Mucosa of descending colon (tissue), 3 donors: ENCODE measurements at regions not wholly inside any gene's neighbourhood (a gene's known extent, or its start where the extent isn't known, plus 50 kb on each side); places are given as distances from the start of the nearest gene placed in this dataset.

Source experiments
- ATAC-seq: fragments of 200-7000 bp; cut with Tn5 transposase; one replicate; pipeline ENCODE4 v1.9.1; 2020; ENCODE audit warnings: mild to moderate bottlenecking, moderate library complexity
- DNase-seq, 3 donors: peaks; one replicate each; pipeline ENCODE4 v3.0.0-alpha.2; 2020
- H3K36me3 ChIP-seq: fragments of 200-600 bp; one replicate; pipeline ENCODE4 v1.8.0; 2021; ENCODE audit warnings: low read depth, mild to moderate bottlenecking
- H3K4me1 ChIP-seq: fragments of 200-600 bp; one replicate; pipeline ENCODE4 v1.8.0; 2021; ENCODE audit warnings: low read depth, mild to moderate bottlenecking
- H3K4me3 ChIP-seq: fragments of 200-600 bp; one replicate; pipeline ENCODE4 v1.8.0; 2021; ENCODE audit warnings: mild to moderate bottlenecking
- H3K9me3 ChIP-seq: fragments of 200-600 bp; one replicate; pipeline ENCODE4 v1.8.0; 2021; ENCODE audit warnings: mild to moderate bottlenecking
- intact Hi-C, 2 donors: fragments of 100-400 bp; cut with DNase I in 1 of 2; cut with micrococcal nuclease in 1 of 2; formaldehyde crosslinking; loops; one replicate each; pipeline versions ENCODE4 v1.11.0 to v1.11.1; 2022; cut with DNase I, micrococcal nuclease
- TF ChIP-seq, protein P1 (sequence below): fragments of 200-600 bp; IDR thresholded peaks from one replicate; pipeline ENCODE4 v1.8.0; 2022; ENCODE audit warnings: antibody characterized with exemption, mild to moderate bottlenecking
- donor health status: DM: no; HTN: no; CAD: no; lungs with moderate emphysema.
- donor health status: DM: no; HTN: no; CAD: no.
- donor health status: DM: no; HTN: yes; CAD: no.

DNA sequence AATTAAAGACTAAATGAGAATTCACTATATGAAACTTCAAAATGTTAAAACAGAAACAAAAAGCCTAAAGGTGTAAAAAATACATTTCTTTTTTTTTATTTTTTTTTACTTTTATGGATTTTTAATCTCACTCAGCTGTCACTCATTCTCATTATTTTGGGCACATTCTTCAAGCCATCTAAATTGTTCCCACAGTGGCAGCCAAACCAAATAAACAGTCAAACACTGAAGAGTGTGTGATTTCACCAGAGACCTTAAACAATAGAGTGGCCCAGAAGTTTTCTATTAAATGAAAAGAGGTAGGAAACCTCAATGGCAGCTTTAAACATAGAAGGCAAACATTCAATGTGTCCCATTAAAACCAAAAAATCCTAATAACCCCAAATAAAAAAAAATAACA lies 616.1 kb downstream of the OTOL1 start:
- DNase-seq = no peak
- Histone ChIP-seq H3K9me3 (no peaks in the 10 kb centered on the region), H3K4me3 (no peak overlapping the region), H3K36me3 (no peaks in the 10 kb centered on the region), H3K4me1 (no peaks in the 10 kb centered on the region)
- no peak for ATAC-seq
- TF ChIP-seq, protein P1, sequence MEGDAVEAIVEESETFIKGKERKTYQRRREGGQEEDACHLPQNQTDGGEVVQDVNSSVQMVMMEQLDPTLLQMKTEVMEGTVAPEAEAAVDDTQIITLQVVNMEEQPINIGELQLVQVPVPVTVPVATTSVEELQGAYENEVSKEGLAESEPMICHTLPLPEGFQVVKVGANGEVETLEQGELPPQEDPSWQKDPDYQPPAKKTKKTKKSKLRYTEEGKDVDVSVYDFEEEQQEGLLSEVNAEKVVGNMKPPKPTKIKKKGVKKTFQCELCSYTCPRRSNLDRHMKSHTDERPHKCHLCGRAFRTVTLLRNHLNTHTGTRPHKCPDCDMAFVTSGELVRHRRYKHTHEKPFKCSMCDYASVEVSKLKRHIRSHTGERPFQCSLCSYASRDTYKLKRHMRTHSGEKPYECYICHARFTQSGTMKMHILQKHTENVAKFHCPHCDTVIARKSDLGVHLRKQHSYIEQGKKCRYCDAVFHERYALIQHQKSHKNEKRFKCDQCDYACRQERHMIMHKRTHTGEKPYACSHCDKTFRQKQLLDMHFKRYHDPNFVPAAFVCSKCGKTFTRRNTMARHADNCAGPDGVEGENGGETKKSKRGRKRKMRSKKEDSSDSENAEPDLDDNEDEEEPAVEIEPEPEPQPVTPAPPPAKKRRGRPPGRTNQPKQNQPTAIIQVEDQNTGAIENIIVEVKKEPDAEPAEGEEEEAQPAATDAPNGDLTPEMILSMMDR = no peak
- intact Hi-C loops = no loop called here

DNA sequence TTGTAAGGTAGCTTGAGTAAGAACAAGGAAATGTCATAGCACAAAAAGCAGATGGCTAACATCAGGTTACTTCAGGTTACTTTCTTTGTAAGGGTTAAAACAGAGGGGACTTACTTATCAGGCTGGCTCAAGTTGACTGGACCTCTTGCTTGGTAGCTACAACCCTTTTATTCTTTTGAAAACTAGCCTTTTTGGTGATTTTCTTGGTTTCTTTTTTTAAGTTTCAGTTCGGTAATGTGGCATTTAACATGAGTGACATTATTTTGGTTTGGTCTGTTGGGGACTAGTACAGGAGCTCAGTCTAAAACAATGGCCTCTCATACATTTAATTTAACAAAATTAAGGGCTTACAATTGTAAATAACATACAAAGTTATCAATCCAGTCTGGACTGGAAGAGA lies 621.4 kb downstream of the OTOL1 start:
- Histone ChIP-seq H3K4me3 (no peak overlapping the region), H3K9me3 (no peaks in the 10 kb centered on the region), H3K4me1 (no peaks in the 10 kb centered on the region), H3K36me3 (no peaks in the 10 kb centered on the region)
- TF ChIP-seq, protein P1 = no peak
- ATAC-seq (no peak), DNase-seq (no peak)
- intact Hi-C loops = no loop called here

DNA sequence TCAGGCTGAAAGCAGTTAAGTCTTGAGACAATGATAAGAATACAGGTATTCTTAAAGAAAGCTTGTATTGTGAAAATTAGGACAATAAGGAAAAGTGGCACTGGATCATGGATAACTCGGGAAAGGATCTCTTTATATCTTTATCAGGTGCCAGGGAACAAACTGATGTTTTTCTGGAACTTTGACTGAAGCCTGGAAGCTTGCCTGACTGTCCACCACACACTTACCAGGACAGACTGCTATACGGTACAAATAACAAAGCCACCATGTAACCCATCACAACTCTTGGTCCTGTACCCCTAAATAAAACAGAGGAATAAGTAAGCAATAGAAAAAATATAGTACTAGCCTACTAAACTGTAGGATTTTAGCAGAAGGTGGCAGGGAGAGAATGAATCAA lies 623.0 kb downstream of the OTOL1 start:
- DNase-seq = no peak
- Histone ChIP-seq H3K4me1 (no peaks in the 10 kb centered on the region), H3K36me3 (no peaks in the 10 kb centered on the region), H3K4me3 (no peak overlapping the region), H3K9me3 (no peaks in the 10 kb centered on the region)
- TF ChIP-seq, protein P1 = no peak
- intact Hi-C loops = no loop called here
- no peak for ATAC-seq

DNA sequence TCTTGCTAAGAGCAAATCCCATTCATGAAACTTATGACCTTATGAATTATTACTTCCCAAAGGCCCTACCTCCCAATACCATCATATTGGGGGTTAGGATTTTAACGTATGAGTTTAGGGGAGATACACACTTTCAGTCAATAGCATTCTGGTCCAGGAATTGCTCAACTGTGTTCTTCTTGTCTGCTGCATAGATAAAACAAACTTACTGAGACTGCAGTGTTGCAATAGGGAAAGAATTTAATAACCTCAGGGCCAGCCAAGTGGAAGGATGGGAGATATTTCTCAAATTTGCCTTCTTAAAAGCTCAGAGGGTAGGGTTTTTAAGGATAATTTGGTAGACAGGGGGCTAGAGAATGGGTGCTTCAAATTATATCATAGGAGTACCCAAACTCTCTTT lies 625.8 kb downstream of the OTOL1 start:
- ATAC-seq (no peak), DNase-seq (no peak)
- no peak overlapping the region for H3K4me3 ChIP-seq
- no peaks in the 10 kb centered on the region for H3K36me3 ChIP-seq
- no peaks in the 10 kb centered on the region for H3K9me3 ChIP-seq
- intact Hi-C loops = no loop called here
- TF ChIP-seq, protein P1 = no peak
- no peaks in the 10 kb centered on the region for H3K4me1 ChIP-seq

DNA sequence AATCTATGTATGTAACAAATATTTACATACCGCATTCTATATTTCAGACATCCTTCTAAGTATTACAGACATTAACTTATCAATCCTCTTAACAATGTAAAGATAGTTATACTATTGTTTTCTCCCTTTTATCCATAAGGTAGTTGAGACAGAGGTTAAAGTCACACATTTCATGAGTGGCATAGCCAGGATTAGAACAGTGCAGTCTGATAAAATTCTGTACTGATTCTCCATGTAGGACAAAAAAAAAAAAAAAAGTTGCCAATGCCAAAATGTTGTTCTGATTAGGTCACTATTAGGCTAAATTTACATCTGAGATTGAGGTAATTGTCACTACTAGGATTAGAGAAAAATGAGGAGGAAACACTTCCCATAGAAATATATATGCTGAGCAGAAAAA lies 629.2 kb downstream of the OTOL1 start:
- intact Hi-C loops = no loop called here
- TF ChIP-seq, protein P1 = no peak
- no peaks in the 10 kb centered on the region for H3K4me1 ChIP-seq
- no peak for ATAC-seq
- H3K9me3 ChIP-seq = no peaks in the 10 kb centered on the region
- DNase-seq = no peak
- H3K4me3 ChIP-seq = no peak overlapping the region
- H3K36me3 ChIP-seq = no peaks in the 10 kb centered on the region

DNA sequence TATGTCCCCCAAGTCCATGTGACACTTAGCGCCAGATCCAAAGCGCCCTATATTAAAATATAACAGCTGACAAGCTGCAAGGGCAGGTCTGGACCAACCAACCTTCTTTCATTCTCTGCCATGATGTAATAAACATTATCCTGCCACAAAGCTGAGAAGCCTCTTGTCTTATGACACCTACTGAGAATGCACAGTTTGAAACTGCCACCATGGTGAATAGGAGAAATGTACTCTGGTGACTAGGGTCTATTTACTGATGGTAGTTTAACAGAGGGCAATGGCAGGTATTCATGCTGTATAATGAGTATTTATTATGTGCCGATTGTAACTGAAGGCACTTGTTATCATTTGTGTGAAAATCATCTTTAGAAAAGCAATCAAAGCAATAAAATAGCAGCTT lies 634.0 kb downstream of the OTOL1 start:
- no peaks in the 10 kb centered on the region for H3K36me3 ChIP-seq
- H3K9me3 ChIP-seq = no peaks in the 10 kb centered on the region
- intact Hi-C loops = no loop called here
- TF ChIP-seq, protein P1 = no peak
- H3K4me1 ChIP-seq = no peaks in the 10 kb centered on the region
- DNase-seq (no peak), ATAC-seq (no peak)
- no peak overlapping the region for H3K4me3 ChIP-seq
